IMR-90 (cell line): ENCODE measurements at regions not wholly inside any gene's neighbourhood (a gene's known extent, or its start where the extent isn't known, plus 50 kb on each side); places are given as distances from the start of the nearest gene placed in this dataset.

Experiments
- ATAC-seq: fragments of 200-7000 bp; cut with Tn5 transposase; 2 replicates; pipeline ENCODE4 v1.9.1; 2020; ENCODE audit warnings: low read depth, mild to moderate bottlenecking, moderate library complexity
- BruUV-seq: library from RNA; stranded (reverse); fragments of 400-500 nt; replicated peaks from 2 replicates; lab custom pipeline; 2021; lab: Mats Ljungman, UMichigan
- CTCF ChIA-PET: fragments of 300-600 bp; formaldehyde crosslinking; extraction: SDS; loops from one replicate; lab custom pipeline; 2021; ENCODE audit warnings: antibody characterized with exemption; lab: Yijun Ruan, JAX
- POLR2A ChIA-PET: fragments of 300-600 bp; sonication (Branson Sonifier 250); formaldehyde crosslinking; loops from one replicate; lab custom pipeline; 2022; ENCODE audit warnings: antibody characterized with exemption; ENCODE audit not compliant: unreplicated experiment; lab: Charles Lee
- DNase-seq: peaks from one replicate; pipeline ENCODE4 v3.0.0; 2013
- H2AFZ ChIP-seq: replicated peaks from 2 replicates; pipeline ENCODE3; 2013; ENCODE audit warnings: low read length, mild to moderate bottlenecking; ENCODE audit not compliant: poor library complexity
- H2AK5ac ChIP-seq: 2 replicates; pipeline ENCODE4 v1.6.1; 2013; ENCODE audit warnings: low read depth, low read length, inconsistent platforms
- H2AK9ac ChIP-seq: replicated peaks from 2 replicates; pipeline ENCODE3; 2013; ENCODE audit warnings: mild to moderate bottlenecking, low read depth, low read length, moderate library complexity; ENCODE audit not compliant: poor library complexity
- H2BK120ac ChIP-seq: 2 replicates; pipeline ENCODE4 v1.6.1; 2013; ENCODE audit warnings: low read depth, low read length, inconsistent platforms
- H2BK15ac ChIP-seq: 3 replicates; pipeline ENCODE4 v1.6.1; 2013; ENCODE audit warnings: low read depth, low read length, inconsistent platforms
- H2BK20ac ChIP-seq: 2 replicates; pipeline ENCODE4 v1.6.1; 2013; ENCODE audit warnings: low read depth, mild to moderate bottlenecking, inconsistent platforms, low read length, moderate library complexity
- H2BK5ac ChIP-seq: 2 replicates; pipeline ENCODE4 v1.6.1; 2013; ENCODE audit warnings: mild to moderate bottlenecking, low read depth, low read length, inconsistent platforms; ENCODE audit not compliant: poor library complexity, severe bottlenecking
- H3K14ac ChIP-seq: replicated peaks from 2 replicates; pipeline ENCODE4 v1.6.1; 2013; ENCODE audit warnings: low read depth, low read length, inconsistent platforms
- H3K18ac ChIP-seq: 2 replicates; pipeline ENCODE4 v1.6.1; 2013; ENCODE audit warnings: low read depth, low read length, control low read depth
- H3K23ac ChIP-seq: 2 replicates; pipeline ENCODE4 v1.6.1; 2013; ENCODE audit warnings: low read depth, low read length, inconsistent platforms
- H3K27ac ChIP-seq: 2 replicates; pipeline ENCODE4 v1.5.1; 2013; ENCODE audit warnings: mild to moderate bottlenecking, control low read depth, low read length; ENCODE audit not compliant: insufficient read depth
- H3K27me3 ChIP-seq: 2 replicates; pipeline ENCODE4 v1.6.1; 2013; ENCODE audit warnings: low read length; ENCODE audit not compliant: control insufficient read depth, insufficient read depth
- H3K36me3 ChIP-seq: 2 replicates; pipeline ENCODE4 v1.6.1; 2013; ENCODE audit warnings: low read length, mixed read lengths; ENCODE audit not compliant: control insufficient read depth, insufficient read depth
- H3K4ac ChIP-seq: 2 replicates; pipeline ENCODE4 v1.6.1; 2013; ENCODE audit warnings: low read depth, low read length, inconsistent platforms
- H3K4me1 ChIP-seq: 2 replicates; pipeline ENCODE4 v1.6.1; 2013; ENCODE audit warnings: low read length, mixed read lengths; ENCODE audit not compliant: control insufficient read depth, insufficient read depth
- H3K4me2 ChIP-seq: 2 replicates; pipeline ENCODE4 v1.6.1; 2013; ENCODE audit warnings: low read depth, mild to moderate bottlenecking, control low read depth, low read length, moderate library complexity
- H3K4me3 ChIP-seq: 2 replicates; pipeline ENCODE4 v1.5.1; 2013; ENCODE audit warnings: low read depth, mild to moderate bottlenecking, control low read depth, low read length, moderate library complexity; ENCODE audit not compliant: insufficient read depth
- H3K56ac ChIP-seq: 2 replicates; pipeline ENCODE4 v1.6.1; 2013; ENCODE audit warnings: low read length, inconsistent platforms; ENCODE audit not compliant: insufficient read depth; ENCODE audit errors: extremely low read depth
- H3K79me1 ChIP-seq, 2 experiments: 2 replicates each; pipeline ENCODE4 v1.6.1; 2013; ENCODE audit warnings: low read length in 2 of 2, inconsistent platforms in 1 of 2, low read depth in 1 of 2
- H3K9ac ChIP-seq: 2 replicates; pipeline ENCODE4 v1.6.1; 2013; ENCODE audit warnings: low read depth, low read length, control low read depth
- H3K9me1 ChIP-seq: 2 replicates; pipeline ENCODE4 v1.6.1; 2013; ENCODE audit warnings: low read length, inconsistent platforms; ENCODE audit not compliant: insufficient read depth
- H3K9me3 ChIP-seq: 2 replicates; pipeline ENCODE4 v1.6.1; 2013; ENCODE audit warnings: low read length; ENCODE audit not compliant: control insufficient read depth, insufficient read depth
- H4K20me1 ChIP-seq: 2 replicates; pipeline ENCODE4 v1.6.1; 2013; ENCODE audit warnings: low read length, inconsistent platforms; ENCODE audit not compliant: insufficient read depth
- H4K5ac ChIP-seq: 2 replicates; pipeline ENCODE4 v1.6.1; 2013; ENCODE audit warnings: mild to moderate bottlenecking, low read depth, low read length, control low read depth
- H4K8ac ChIP-seq, 2 experiments: 2 replicates each; pipeline ENCODE4 v1.6.1; 2013; ENCODE audit warnings: low read depth in 2 of 2, low read length in 2 of 2, control low read depth in 1 of 2, inconsistent platforms in 1 of 2
- H4K91ac ChIP-seq: 2 replicates; pipeline ENCODE4 v1.6.1; 2013; ENCODE audit warnings: low read depth, low read length, inconsistent platforms; ENCODE audit not compliant: insufficient read depth
- BHLHE40 ChIP-seq: fragments of 150-350 bp; IDR thresholded peaks from 2 replicates; pipeline ENCODE4 v1.6.1; 2016; ENCODE audit warnings: mild to moderate bottlenecking, low read depth, low read length
- CEBPB ChIP-seq: IDR thresholded peaks from 2 replicates; pipeline ENCODE4 v1.6.1; 2012; ENCODE audit warnings: low read depth, low read length, improper control_type of control experiment
- CHD1 ChIP-seq: IDR thresholded peaks from 2 replicates; pipeline ENCODE4 v1.6.1; 2012; ENCODE audit warnings: low read depth, low read length, improper control_type of control experiment
- FOS ChIP-seq: fragments of 150-350 bp; IDR thresholded peaks from 2 replicates; pipeline ENCODE4 v1.6.1; 2016; ENCODE audit warnings: low read depth, low read length
- MAFK ChIP-seq: IDR thresholded peaks from 2 replicates; pipeline ENCODE4 v1.6.1; 2012; ENCODE audit warnings: low read depth, low read length, improper control_type of control experiment
- MAZ ChIP-seq: IDR thresholded peaks from 2 replicates; pipeline ENCODE4 v1.6.1; 2012; ENCODE audit warnings: low read depth, mild to moderate bottlenecking, low read length, improper control_type of control experiment, moderate library complexity, borderline replicate concordance
- MXI1 ChIP-seq: IDR thresholded peaks from 2 replicates; pipeline ENCODE4 v1.6.1; 2012; ENCODE audit warnings: low read depth, mild to moderate bottlenecking, low read length, moderate library complexity, borderline replicate concordance
- NFE2L2 ChIP-seq: fragments of 150-350 bp; IDR thresholded peaks from 2 replicates; pipeline ENCODE4 v1.6.1; 2016; ENCODE audit warnings: low read depth, mild to moderate bottlenecking, low read length
- POLR2A ChIP-seq: IDR thresholded peaks from 2 replicates; pipeline ENCODE4 v1.6.1; 2012; ENCODE audit warnings: mild to moderate bottlenecking, low read depth, low read length
- RAD21 ChIP-seq: IDR thresholded peaks from 2 replicates; pipeline ENCODE4 v1.6.1; 2012; ENCODE audit warnings: low read length, improper control_type of control experiment
- RCOR1 ChIP-seq: IDR thresholded peaks from 2 replicates; pipeline ENCODE4 v1.6.1; 2012; ENCODE audit warnings: mild to moderate bottlenecking, low read length, improper control_type of control experiment; ENCODE audit not compliant: insufficient replicate concordance
- RFX5 ChIP-seq: IDR thresholded peaks from 2 replicates; pipeline ENCODE4 v1.8.0; 2012; ENCODE audit warnings: low read depth, mild to moderate bottlenecking, low read length, moderate library complexity
- SMC3 ChIP-seq: fragments of 150-350 bp; IDR thresholded peaks from 2 replicates; pipeline ENCODE4 v1.6.1; 2016; ENCODE audit warnings: low read depth, mild to moderate bottlenecking, antibody characterized with exemption, low read length, moderate library complexity
- WGBS, 2 experiments: methylation state at CpG; one replicate each; pipeline versions ENCODE4 v1.1.5 to v1.1.7; 2013; ENCODE audit warnings: missing lambda C conversion rate in 2 of 2; ENCODE audit not compliant: insufficient read length in 1 of 2; ENCODE audit errors: extremely low coverage in 2 of 2; 5-methylcytosine and 5-hydroxymethylcytosine counted together
- dilution Hi-C: fragments of 300-500 bp; cut with HindIII; formaldehyde crosslinking; loops from one replicate; pipeline ENCODE4 v1.14.3; 2018; ENCODE audit warnings: low sequenced_read_pairs; ENCODE audit not compliant: unreplicated experiment
- in situ Hi-C: fragments of 300-500 bp; cut with MboI; formaldehyde crosslinking; loops from 3 replicates; pipeline ENCODE4 v1.14.3; 2019; ENCODE audit warnings: low sequenced_read_pairs, inconsistent platforms, mixed read lengths
- intact Hi-C: fragments of 100-400 bp; cut with micrococcal nuclease; formaldehyde crosslinking; loops from 2 replicates; pipeline ENCODE4 v1.10.0; 2022
- TF ChIP-seq, protein P1 (sequence below): conservative IDR thresholded peaks from 2 replicates; pipeline ENCODE4 v1.5.1; 2012; ENCODE audit warnings: mild to moderate bottlenecking, low read depth, low read length, improper control_type of control experiment
- TF ChIP-seq, protein P2 (sequence below): fragments of 150-350 bp; IDR thresholded peaks from 2 replicates; pipeline ENCODE4 v1.6.1; 2017; ENCODE audit warnings: mild to moderate bottlenecking, antibody characterized with exemption, low read length, low read depth
- TF ChIP-seq, protein P3 (sequence below): fragments of 150-350 bp; IDR thresholded peaks from 2 replicates; pipeline ENCODE4 v1.6.1; 2016; ENCODE audit warnings: low read depth, mild to moderate bottlenecking, low read length, moderate library complexity, borderline replicate concordance

DNA sequence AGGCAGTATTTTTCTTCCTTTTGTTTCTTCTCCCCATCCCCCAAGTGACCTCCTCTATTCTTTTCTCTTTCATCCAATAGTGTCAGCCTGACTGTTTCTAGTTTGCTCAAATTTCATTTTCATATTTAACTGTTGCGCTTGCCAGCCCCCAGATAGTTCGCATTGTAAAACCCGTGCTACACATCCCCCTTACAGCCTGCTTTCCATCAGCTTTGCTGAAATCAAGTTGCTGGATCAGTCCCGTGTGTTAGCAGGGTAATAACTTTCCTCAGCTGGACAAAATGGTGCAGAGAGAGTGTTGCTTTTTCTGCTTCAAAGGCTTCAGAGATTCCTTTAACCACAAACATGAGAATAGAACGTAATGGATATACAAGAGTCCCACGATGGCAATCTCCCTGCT lies 180.6 kb upstream of the NPVF start:
- Histone ChIP-seq H3K79me1 (no peaks in the 10 kb centered on the region), H3K14ac (no peak overlapping the region), H2BK5ac (no peak overlapping the region), H3K9me1 (no peaks in the 10 kb centered on the region), H3K27me3 (no peaks in the 10 kb centered on the region), H4K5ac (no peak overlapping the region), H3K9ac (no peak overlapping the region), H2AK9ac (no peak overlapping the region), H4K91ac (no peak overlapping the region), H2BK15ac (no peak overlapping the region), H2BK20ac (no peak overlapping the region), H3K27ac (no peak overlapping the region), H4K20me1 (no peaks in the 10 kb centered on the region), H2AFZ (no peak overlapping the region), H3K4me2 (no peak overlapping the region), H2BK120ac (no peak overlapping the region), H3K4ac (no peak overlapping the region), H3K56ac (no peak overlapping the region), H3K18ac (no peak overlapping the region), H3K4me3 (no peak overlapping the region), H3K36me3 (no peaks in the 10 kb centered on the region), H3K9me3 (no peaks in the 10 kb centered on the region), H3K23ac (no peak overlapping the region), H2AK5ac (no peak overlapping the region), H3K4me1 (no peaks in the 10 kb centered on the region), H4K8ac (no peak overlapping the region)
- dilution Hi-C loops (no loop called here), in situ Hi-C loops (no loop called here), intact Hi-C loops (no loop called here)
- ChIA-PET CTCF (no interaction called here), POLR2A (no interaction called here)
- no CpG with 5 or more reads among the region's 6 CpGs for WGBS, 2 experiments
- no TSS peak for BruUV-seq
- no peak for TF ChIP-seq RAD21
- no peak for TF ChIP-seq MAZ
- TF ChIP-seq, protein P1, sequence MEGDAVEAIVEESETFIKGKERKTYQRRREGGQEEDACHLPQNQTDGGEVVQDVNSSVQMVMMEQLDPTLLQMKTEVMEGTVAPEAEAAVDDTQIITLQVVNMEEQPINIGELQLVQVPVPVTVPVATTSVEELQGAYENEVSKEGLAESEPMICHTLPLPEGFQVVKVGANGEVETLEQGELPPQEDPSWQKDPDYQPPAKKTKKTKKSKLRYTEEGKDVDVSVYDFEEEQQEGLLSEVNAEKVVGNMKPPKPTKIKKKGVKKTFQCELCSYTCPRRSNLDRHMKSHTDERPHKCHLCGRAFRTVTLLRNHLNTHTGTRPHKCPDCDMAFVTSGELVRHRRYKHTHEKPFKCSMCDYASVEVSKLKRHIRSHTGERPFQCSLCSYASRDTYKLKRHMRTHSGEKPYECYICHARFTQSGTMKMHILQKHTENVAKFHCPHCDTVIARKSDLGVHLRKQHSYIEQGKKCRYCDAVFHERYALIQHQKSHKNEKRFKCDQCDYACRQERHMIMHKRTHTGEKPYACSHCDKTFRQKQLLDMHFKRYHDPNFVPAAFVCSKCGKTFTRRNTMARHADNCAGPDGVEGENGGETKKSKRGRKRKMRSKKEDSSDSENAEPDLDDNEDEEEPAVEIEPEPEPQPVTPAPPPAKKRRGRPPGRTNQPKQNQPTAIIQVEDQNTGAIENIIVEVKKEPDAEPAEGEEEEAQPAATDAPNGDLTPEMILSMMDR = no peak
- TF ChIP-seq, protein P2, sequence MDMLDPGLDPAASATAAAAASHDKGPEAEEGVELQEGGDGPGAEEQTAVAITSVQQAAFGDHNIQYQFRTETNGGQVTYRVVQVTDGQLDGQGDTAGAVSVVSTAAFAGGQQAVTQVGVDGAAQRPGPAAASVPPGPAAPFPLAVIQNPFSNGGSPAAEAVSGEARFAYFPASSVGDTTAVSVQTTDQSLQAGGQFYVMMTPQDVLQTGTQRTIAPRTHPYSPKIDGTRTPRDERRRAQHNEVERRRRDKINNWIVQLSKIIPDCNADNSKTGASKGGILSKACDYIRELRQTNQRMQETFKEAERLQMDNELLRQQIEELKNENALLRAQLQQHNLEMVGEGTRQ = no peak
- TF ChIP-seq FOS = no peak
- no peak for TF ChIP-seq MAFK
- no peak for TF ChIP-seq POLR2A
- no peak for TF ChIP-seq CHD1
- TF ChIP-seq, protein P3, sequence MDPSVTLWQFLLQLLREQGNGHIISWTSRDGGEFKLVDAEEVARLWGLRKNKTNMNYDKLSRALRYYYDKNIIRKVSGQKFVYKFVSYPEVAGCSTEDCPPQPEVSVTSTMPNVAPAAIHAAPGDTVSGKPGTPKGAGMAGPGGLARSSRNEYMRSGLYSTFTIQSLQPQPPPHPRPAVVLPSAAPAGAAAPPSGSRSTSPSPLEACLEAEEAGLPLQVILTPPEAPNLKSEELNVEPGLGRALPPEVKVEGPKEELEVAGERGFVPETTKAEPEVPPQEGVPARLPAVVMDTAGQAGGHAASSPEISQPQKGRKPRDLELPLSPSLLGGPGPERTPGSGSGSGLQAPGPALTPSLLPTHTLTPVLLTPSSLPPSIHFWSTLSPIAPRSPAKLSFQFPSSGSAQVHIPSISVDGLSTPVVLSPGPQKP = no peak
- TF ChIP-seq CEBPB = no peak
- no peak for TF ChIP-seq NFE2L2
- TF ChIP-seq RFX5 = no peak
- no peak for TF ChIP-seq RCOR1
- TF ChIP-seq BHLHE40 = no peak
- no peak for TF ChIP-seq SMC3
- TF ChIP-seq MXI1 = no peak
- DNase-seq = no peak
- no peak for ATAC-seq
